Tibial nerve (tissue), 4 donors: ENCODE measurements at regions not wholly inside any gene's neighbourhood (a gene's known extent, or its start where the extent isn't known, plus 50 kb on each side); places are given as distances from the start of the nearest gene placed in this dataset.

Source experiments
- DNase-seq, 2 donors: peaks; one replicate each; pipeline ENCODE4 v3.0.0-alpha.2; 2019; ENCODE audit warnings: low spot score in 2 of 2
- H3K27ac ChIP-seq, 4 donors: fragments of 200-600 bp; sonication (generic) in 3 of 4; one replicate each; pipeline ENCODE4 v1.5.1; 2017 to 2019; ENCODE audit warnings: mild to moderate bottlenecking in 1 of 4
- H3K27me3 ChIP-seq, 2 donors: fragments of 200-600 bp; sonication (generic) in 1 of 2; one replicate each; pipeline versions ENCODE4 v1.5.1 to v1.6.0; 2017 to 2019
- H3K36me3 ChIP-seq, 3 donors: fragments of 200-600 bp; sonication (generic); one replicate each; pipeline ENCODE4 v1.5.1; 2018 to 2019
- H3K4me1 ChIP-seq, 4 donors: fragments of 200-600 bp; sonication (generic) in 3 of 4; one replicate each; pipeline ENCODE4 v1.5.1; 2017 to 2019
- H3K4me3 ChIP-seq, 4 donors: fragments of 200-600 bp; sonication (generic) in 3 of 4; one replicate each; pipeline ENCODE4 v1.5.1; 2017 to 2019; ENCODE audit warnings: mild to moderate bottlenecking in 1 of 4, moderate library complexity in 1 of 4
- H3K9me3 ChIP-seq, 4 donors: fragments of 200-600 bp; sonication (generic) in 3 of 4; one replicate each; pipeline ENCODE4 v1.5.1; 2017 to 2019
- EP300 ChIP-seq, 2 donors: sonication (generic); formaldehyde crosslinking; IDR thresholded peaks; one replicate each; pipeline ENCODE4 v1.6.1; 2017; ENCODE audit warnings: antibody characterized with exemption in 2 of 2, mild to moderate bottlenecking in 1 of 2
- POLR2A ChIP-seq, 2 donors: fragments of 450-650 bp; IDR thresholded peaks; one replicate each; pipeline ENCODE4 v1.6.1; 2017; ENCODE audit warnings: antibody characterized with exemption in 2 of 2, mild to moderate bottlenecking in 2 of 2, moderate library complexity in 2 of 2
- WGBS, 2 donors: methylation state at CpG; one replicate each; pipeline ENCODE4 v1.1.5; 2018; 5-methylcytosine and 5-hydroxymethylcytosine counted together
- TF ChIP-seq, protein P1 (sequence below), 5 experiments: fragments of 200-600 bp in 3 of 5; fragments of 450-650 bp in 2 of 5; sonication (generic) in 3 of 5; IDR thresholded peaks; one replicate each; pipeline ENCODE4 v1.5.1; 2016 to 2019; ENCODE audit warnings: antibody characterized with exemption in 5 of 5, mild to moderate bottlenecking in 3 of 5, moderate library complexity in 2 of 5

GRCh38 chr11:27209562-27210005, 153.4 kb downstream of the CCDC34 start:
- Histone ChIP-seq H3K4me3 (no peak overlapping the region), H3K36me3 (no peaks in the 10 kb centered on the region), H3K9me3 (no peaks in the 10 kb centered on the region), H3K4me1 (peaks cover 0 to 28% (median 1%) of the 10 kb centered on the region in 4 donors), H3K27me3 (no peaks in the 10 kb centered on the region), H3K27ac (no peak overlapping the region)
- no peak for TF ChIP-seq POLR2A (IDR thresholded peaks at IDR 0.05)
- TF ChIP-seq, protein P1, sequence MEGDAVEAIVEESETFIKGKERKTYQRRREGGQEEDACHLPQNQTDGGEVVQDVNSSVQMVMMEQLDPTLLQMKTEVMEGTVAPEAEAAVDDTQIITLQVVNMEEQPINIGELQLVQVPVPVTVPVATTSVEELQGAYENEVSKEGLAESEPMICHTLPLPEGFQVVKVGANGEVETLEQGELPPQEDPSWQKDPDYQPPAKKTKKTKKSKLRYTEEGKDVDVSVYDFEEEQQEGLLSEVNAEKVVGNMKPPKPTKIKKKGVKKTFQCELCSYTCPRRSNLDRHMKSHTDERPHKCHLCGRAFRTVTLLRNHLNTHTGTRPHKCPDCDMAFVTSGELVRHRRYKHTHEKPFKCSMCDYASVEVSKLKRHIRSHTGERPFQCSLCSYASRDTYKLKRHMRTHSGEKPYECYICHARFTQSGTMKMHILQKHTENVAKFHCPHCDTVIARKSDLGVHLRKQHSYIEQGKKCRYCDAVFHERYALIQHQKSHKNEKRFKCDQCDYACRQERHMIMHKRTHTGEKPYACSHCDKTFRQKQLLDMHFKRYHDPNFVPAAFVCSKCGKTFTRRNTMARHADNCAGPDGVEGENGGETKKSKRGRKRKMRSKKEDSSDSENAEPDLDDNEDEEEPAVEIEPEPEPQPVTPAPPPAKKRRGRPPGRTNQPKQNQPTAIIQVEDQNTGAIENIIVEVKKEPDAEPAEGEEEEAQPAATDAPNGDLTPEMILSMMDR (IDR thresholded peaks at IDR 0.05) = no peak
- TF ChIP-seq EP300 (IDR thresholded peaks at IDR 0.05) = no peak
- DNase-seq = no peak

DNA sequence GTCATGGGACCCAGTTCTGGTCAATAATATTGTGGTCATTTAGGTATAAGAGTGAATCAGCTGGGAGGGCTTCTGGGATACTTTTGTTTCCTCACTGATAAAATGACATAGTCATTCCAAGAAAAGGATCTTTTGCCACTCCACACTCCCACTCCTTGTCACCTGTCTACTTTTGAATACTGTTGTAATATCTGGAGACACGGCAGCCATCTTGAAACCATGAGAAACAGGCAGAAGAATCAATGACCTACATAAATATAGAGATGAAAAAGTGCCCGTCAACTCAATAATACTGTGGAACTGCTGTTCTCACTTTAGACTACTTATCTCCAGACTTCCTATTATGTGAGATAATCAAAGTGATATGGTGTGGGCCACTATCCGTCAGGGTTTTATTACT, 154.2 kb downstream of the CCDC34 start:
- H3K36me3 ChIP-seq = no peaks in the 10 kb centered on the region
- 91 to 97% methylated on average over 3 of the region's 3 CpGs for WGBS, 2 donors
- H3K27me3 ChIP-seq = no peaks in the 10 kb centered on the region
- no peak for DNase-seq
- no peak overlapping the region for H3K4me3 ChIP-seq
- no peak overlapping the region for H3K27ac ChIP-seq
- no peaks in the 10 kb centered on the region for H3K9me3 ChIP-seq
- H3K4me1 ChIP-seq = peaks cover 0 to 27% (median 1%) of the 10 kb centered on the region in 4 donors
- TF ChIP-seq POLR2A (IDR thresholded peaks at IDR 0.05) (no peak), EP300 (IDR thresholded peaks at IDR 0.05) (no peak)
- TF ChIP-seq, protein P1 (IDR thresholded peaks at IDR 0.05) = no peak

DNA sequence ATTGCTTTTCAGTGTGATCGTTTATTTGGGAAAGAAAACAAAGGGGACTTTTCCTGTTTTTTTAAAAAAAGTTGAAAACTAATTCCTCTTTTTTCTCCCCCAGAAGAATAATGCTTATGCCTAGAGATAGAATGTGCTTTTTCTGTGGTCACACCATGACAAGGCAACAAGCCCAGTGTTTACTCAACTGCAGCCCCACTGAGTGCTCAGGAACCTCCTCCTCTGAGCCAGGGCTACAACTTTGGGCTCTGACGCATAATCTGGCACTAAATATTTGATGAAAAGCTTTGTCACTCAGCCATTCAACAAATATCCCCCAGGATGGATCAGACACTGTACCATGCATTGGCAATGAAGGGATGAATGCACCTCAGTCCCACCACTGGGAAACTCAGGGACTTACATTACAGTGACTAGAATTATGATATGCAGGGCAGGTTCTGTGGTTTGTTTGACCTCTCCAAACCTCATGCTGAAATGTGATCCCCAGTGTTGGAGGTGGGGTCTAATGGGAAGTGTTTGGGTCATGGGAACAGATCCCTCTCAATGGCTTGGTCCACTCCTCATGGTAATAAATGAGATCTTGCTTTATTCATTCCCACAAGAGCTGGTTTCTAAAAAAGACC, 155.9 kb downstream of the CCDC34 start:
- TF ChIP-seq POLR2A (IDR thresholded peaks at IDR 0.05) = no peak
- no peak for TF ChIP-seq EP300 (IDR thresholded peaks at IDR 0.05)
- TF ChIP-seq, protein P1 (IDR thresholded peaks at IDR 0.05) = no peak
- Histone ChIP-seq H3K4me1 (peaks cover 0 to 27% (median 3%) of the 10 kb centered on the region in 4 donors), H3K27me3 (no peaks in the 10 kb centered on the region), H3K27ac (no peak overlapping the region), H3K4me3 (no peak overlapping the region), H3K9me3 (no peaks in the 10 kb centered on the region), H3K36me3 (no peaks in the 10 kb centered on the region)
- no peak for DNase-seq
- 61 to 64% methylated on average over 2 of the region's 2 CpGs for WGBS, 2 donors

DNA sequence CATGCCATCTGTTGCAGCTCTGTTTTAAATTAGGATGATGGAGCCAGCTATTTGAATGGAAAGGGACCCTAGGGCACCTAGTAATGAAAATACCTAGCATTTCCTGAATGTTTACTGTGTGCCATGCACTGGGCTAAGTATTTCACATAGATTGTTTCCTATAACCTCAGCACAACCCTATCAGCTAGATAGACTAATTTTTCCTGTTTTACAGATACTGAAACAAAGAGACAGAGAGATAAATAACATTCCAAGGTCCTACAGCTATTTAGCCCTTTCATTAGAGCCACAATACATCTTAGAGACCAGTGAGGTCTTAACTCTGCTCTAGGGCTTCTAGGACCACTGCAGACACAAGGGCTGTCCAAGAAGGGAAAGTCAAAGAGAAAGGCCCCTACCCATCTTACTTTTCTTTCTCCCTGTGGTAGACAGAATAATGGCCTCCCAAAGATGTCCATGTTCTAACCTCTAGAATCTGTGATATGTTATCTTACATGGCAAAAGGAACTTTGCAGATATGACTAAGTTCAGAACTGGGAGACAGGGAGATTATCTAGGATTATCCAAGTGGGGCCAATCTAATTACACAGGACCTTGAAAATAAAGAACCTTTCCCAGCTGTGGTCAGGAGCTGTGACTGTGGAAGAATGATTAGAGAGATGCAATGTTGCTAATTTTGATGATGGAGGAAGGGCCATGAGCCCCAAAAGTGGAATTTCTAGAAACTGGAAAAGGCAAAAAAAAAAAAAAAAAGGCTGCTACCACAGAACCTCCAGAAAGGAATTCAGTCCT, 157.0 kb downstream of the CCDC34 start:
- Histone ChIP-seq H3K36me3 (no peaks in the 10 kb centered on the region), H3K27ac (no peak overlapping the region), H3K4me1 (peaks cover 0 to 38% (median 10%) of the 10 kb centered on the region in 4 donors), H3K4me3 (no peak overlapping the region), H3K27me3 (no peaks in the 10 kb centered on the region), H3K9me3 (no peaks in the 10 kb centered on the region)
- no peak for DNase-seq
- no peak for TF ChIP-seq POLR2A (IDR thresholded peaks at IDR 0.05)
- no peak for TF ChIP-seq EP300 (IDR thresholded peaks at IDR 0.05)
- TF ChIP-seq, protein P1 (IDR thresholded peaks at IDR 0.05) = no peak

- 49 to 60% methylated on average over 3 of the region's 3 CpGs for WGBS, 2 donors
- no peak for DNase-seq
- TF ChIP-seq, protein P1 (IDR thresholded peaks at IDR 0.05) = no peak
- TF ChIP-seq POLR2A (IDR thresholded peaks at IDR 0.05) = no peak
- TF ChIP-seq EP300 (IDR thresholded peaks at IDR 0.05) = no peak
- Histone ChIP-seq H3K9me3 (no peaks in the 10 kb centered on the region), H3K4me1 (peaks cover 0 to 43% (median 10%) of the 10 kb centered on the region in 4 donors), H3K36me3 (no peaks in the 10 kb centered on the region), H3K27ac (no peak overlapping the region), H3K4me3 (no peak overlapping the region), H3K27me3 (no peaks in the 10 kb centered on the region)
Measured at GRCh38 chr11:27205250-27205649, 157.8 kb downstream of the CCDC34 start.
